ENCODE measurements at regions not wholly inside any gene's neighbourhood (a gene's known extent, or its start where the extent isn't known, plus 50 kb on each side); places are given as distances from the start of the nearest gene placed in this dataset.

GRCh38 chr13:99819967-99820366 is 151.6 kb downstream of the ZIC5 start:
- no peak for DNase-seq (ENCODE audit: low read depth, low spot score)
- TF ChIP-seq FOXP2 (optimal IDR thresholded peaks at IDR 0.05; ENCODE audit: control extremely low read depth, extremely low read length, insufficient read depth) (no peak), EZH2 (IDR thresholded peaks at IDR 0.05) (no peak), POLR2AphosphoS5 (IDR thresholded peaks at IDR 0.05; ENCODE audit: borderline replicate concordance, low read depth, low read length) (no peak)
- H3K9ac ChIP-seq (ENCODE audit: insufficient read length) = no peak overlapping the region
- no peak overlapping the region for H3K4me3 ChIP-seq
- no peaks in the 10 kb centered on the region for H3K9me3 ChIP-seq (ENCODE audit: low read depth, low read length)
- no peaks in the 10 kb centered on the region for H3K36me3 ChIP-seq (ENCODE audit: insufficient read depth, low read length)
- H3K27ac ChIP-seq = no peak overlapping the region

- Histone ChIP-seq H3K27ac (no peak overlapping the region), H3K9ac (ENCODE audit: insufficient read length) (no peak overlapping the region), H3K9me3 (ENCODE audit: low read depth, low read length) (no peaks in the 10 kb centered on the region), H3K4me3 (no peak overlapping the region), H3K36me3 (ENCODE audit: insufficient read depth, low read length) (no peaks in the 10 kb centered on the region)
- no peak for DNase-seq (ENCODE audit: low read depth, low spot score)
- TF ChIP-seq EZH2 (IDR thresholded peaks at IDR 0.05) = no peak
- no peak for TF ChIP-seq FOXP2 (optimal IDR thresholded peaks at IDR 0.05; ENCODE audit: control extremely low read depth, extremely low read length, insufficient read depth)
- TF ChIP-seq POLR2AphosphoS5 (IDR thresholded peaks at IDR 0.05; ENCODE audit: borderline replicate concordance, low read depth, low read length) = no peak
Observed at GRCh38 chr13:99816321-99816720, 155.2 kb downstream of the ZIC5 start.

- Histone ChIP-seq H3K27ac (no peak overlapping the region), H3K36me3 (ENCODE audit: insufficient read depth, low read length) (no peaks in the 10 kb centered on the region), H3K9ac (ENCODE audit: insufficient read length) (no peak overlapping the region), H3K9me3 (ENCODE audit: low read depth, low read length) (no peaks in the 10 kb centered on the region), H3K4me3 (no peak overlapping the region)
- DNase-seq (ENCODE audit: low read depth, low spot score) = no peak
- TF ChIP-seq FOXP2 (optimal IDR thresholded peaks at IDR 0.05; ENCODE audit: control extremely low read depth, extremely low read length, insufficient read depth) (no peak), POLR2AphosphoS5 (IDR thresholded peaks at IDR 0.05; ENCODE audit: borderline replicate concordance, low read depth, low read length) (no peak), EZH2 (IDR thresholded peaks at IDR 0.05) (no peak)
Observed at GRCh38 chr13:99813336-99814095, 158.1 kb downstream of the ZIC5 start.

GRCh38 chr13:99812625-99813024 is 158.9 kb downstream of the ZIC5 start:
- Histone ChIP-seq H3K9ac (ENCODE audit: insufficient read length) (no peak overlapping the region), H3K4me3 (no peak overlapping the region), H3K36me3 (ENCODE audit: insufficient read depth, low read length) (no peaks in the 10 kb centered on the region), H3K27ac (no peak overlapping the region), H3K9me3 (ENCODE audit: low read depth, low read length) (no peaks in the 10 kb centered on the region)
- DNase-seq (ENCODE audit: low read depth, low spot score) = no peak
- TF ChIP-seq POLR2AphosphoS5 (IDR thresholded peaks at IDR 0.05; ENCODE audit: borderline replicate concordance, low read depth, low read length) (no peak), FOXP2 (optimal IDR thresholded peaks at IDR 0.05; ENCODE audit: control extremely low read depth, extremely low read length, insufficient read depth) (no peak), EZH2 (IDR thresholded peaks at IDR 0.05) (no peak)

- DNase-seq (ENCODE audit: low read depth, low spot score) = no peak
- Histone ChIP-seq H3K4me3 (no peak overlapping the region), H3K9ac (ENCODE audit: insufficient read length) (no peak overlapping the region), H3K9me3 (ENCODE audit: low read depth, low read length) (no peaks in the 10 kb centered on the region), H3K36me3 (ENCODE audit: insufficient read depth, low read length) (no peaks in the 10 kb centered on the region), H3K27ac (no peak overlapping the region)
- TF ChIP-seq POLR2AphosphoS5 (IDR thresholded peaks at IDR 0.05; ENCODE audit: borderline replicate concordance, low read depth, low read length) (no peak), EZH2 (IDR thresholded peaks at IDR 0.05) (no peak), FOXP2 (optimal IDR thresholded peaks at IDR 0.05; ENCODE audit: control extremely low read depth, extremely low read length, insufficient read depth) (no peak)
Observed at GRCh38 chr13:99811067-99811700, 160.4 kb downstream of the ZIC5 start.

GRCh38 chr13:99809926-99810325 is 161.6 kb downstream of the ZIC5 start:
- TF ChIP-seq EZH2 (IDR thresholded peaks at IDR 0.05) (no peak), POLR2AphosphoS5 (IDR thresholded peaks at IDR 0.05; ENCODE audit: borderline replicate concordance, low read depth, low read length) (no peak), FOXP2 (optimal IDR thresholded peaks at IDR 0.05; ENCODE audit: control extremely low read depth, extremely low read length, insufficient read depth) (no peak)
- no peak overlapping the region for H3K27ac ChIP-seq
- H3K9me3 ChIP-seq (ENCODE audit: low read depth, low read length) = no peaks in the 10 kb centered on the region
- no peak for DNase-seq (ENCODE audit: low read depth, low spot score)
- no peak overlapping the region for H3K4me3 ChIP-seq
- H3K36me3 ChIP-seq (ENCODE audit: insufficient read depth, low read length) = no peaks in the 10 kb centered on the region
- H3K9ac ChIP-seq (ENCODE audit: insufficient read length) = no peak overlapping the region

GRCh38 chr13:99809496-99809895 is 162.1 kb downstream of the ZIC5 start:
- H3K27ac ChIP-seq = no peak overlapping the region
- no peak for DNase-seq (ENCODE audit: low read depth, low spot score)
- H3K9me3 ChIP-seq (ENCODE audit: low read depth, low read length) = no peaks in the 10 kb centered on the region
- H3K9ac ChIP-seq (ENCODE audit: insufficient read length) = no peak overlapping the region
- TF ChIP-seq FOXP2 (optimal IDR thresholded peaks at IDR 0.05; ENCODE audit: control extremely low read depth, extremely low read length, insufficient read depth) (no peak), POLR2AphosphoS5 (IDR thresholded peaks at IDR 0.05; ENCODE audit: borderline replicate concordance, low read depth, low read length) (no peak), EZH2 (IDR thresholded peaks at IDR 0.05) (no peak)
- no peak overlapping the region for H3K4me3 ChIP-seq
- H3K36me3 ChIP-seq (ENCODE audit: insufficient read depth, low read length) = no peaks in the 10 kb centered on the region

- Histone ChIP-seq H3K4me3 (no peak overlapping the region), H3K36me3 (ENCODE audit: insufficient read depth, low read length) (no peaks in the 10 kb centered on the region), H3K27ac (no peak overlapping the region), H3K9ac (ENCODE audit: insufficient read length) (no peak overlapping the region), H3K9me3 (ENCODE audit: low read depth, low read length) (no peaks in the 10 kb centered on the region)
- no peak for DNase-seq (ENCODE audit: low read depth, low spot score)
- TF ChIP-seq FOXP2 (optimal IDR thresholded peaks at IDR 0.05; ENCODE audit: control extremely low read depth, extremely low read length, insufficient read depth) (no peak), EZH2 (IDR thresholded peaks at IDR 0.05) (no peak), POLR2AphosphoS5 (IDR thresholded peaks at IDR 0.05; ENCODE audit: borderline replicate concordance, low read depth, low read length) (no peak)
Observed at GRCh38 chr13:99808786-99809185, 162.8 kb downstream of the ZIC5 start.

All from SK-N-MC (cell line).